SIG-M5 treated with dmso at 0.1 percent for 504 hours (cell line): ENCODE measurements at regions not wholly inside any gene's neighbourhood (a gene's known extent, or its start where the extent isn't known, plus 50 kb on each side); places are given as distances from the start of the nearest gene placed in this dataset.

Source experiments
- DNase-seq: peaks from one replicate; lab custom pipeline; 2025; ENCODE audit not compliant: unreplicated experiment; lab: John Stamatoyannopoulos, UW

DNA sequence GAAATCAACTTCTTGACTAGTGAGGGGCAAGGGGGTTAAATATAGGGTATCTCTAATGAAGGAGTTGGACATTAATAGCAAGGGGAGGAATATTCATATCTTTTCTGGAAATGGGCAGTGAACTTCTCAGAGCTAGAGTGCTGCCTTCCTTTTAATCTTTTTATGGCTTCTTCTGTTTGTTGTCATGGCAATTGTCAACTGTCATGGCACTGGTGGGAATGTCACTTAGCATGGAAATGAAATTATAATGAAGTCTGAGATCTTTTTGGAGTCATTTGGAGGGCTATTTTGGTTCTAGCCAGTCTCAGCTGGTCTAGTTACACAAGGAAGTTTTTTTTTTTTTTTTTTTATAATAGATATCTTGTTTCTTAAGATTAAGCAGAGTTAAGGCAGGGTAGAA is 250.2 kb downstream of the AASDHPPT start:
- no peak for DNase-seq

DNA sequence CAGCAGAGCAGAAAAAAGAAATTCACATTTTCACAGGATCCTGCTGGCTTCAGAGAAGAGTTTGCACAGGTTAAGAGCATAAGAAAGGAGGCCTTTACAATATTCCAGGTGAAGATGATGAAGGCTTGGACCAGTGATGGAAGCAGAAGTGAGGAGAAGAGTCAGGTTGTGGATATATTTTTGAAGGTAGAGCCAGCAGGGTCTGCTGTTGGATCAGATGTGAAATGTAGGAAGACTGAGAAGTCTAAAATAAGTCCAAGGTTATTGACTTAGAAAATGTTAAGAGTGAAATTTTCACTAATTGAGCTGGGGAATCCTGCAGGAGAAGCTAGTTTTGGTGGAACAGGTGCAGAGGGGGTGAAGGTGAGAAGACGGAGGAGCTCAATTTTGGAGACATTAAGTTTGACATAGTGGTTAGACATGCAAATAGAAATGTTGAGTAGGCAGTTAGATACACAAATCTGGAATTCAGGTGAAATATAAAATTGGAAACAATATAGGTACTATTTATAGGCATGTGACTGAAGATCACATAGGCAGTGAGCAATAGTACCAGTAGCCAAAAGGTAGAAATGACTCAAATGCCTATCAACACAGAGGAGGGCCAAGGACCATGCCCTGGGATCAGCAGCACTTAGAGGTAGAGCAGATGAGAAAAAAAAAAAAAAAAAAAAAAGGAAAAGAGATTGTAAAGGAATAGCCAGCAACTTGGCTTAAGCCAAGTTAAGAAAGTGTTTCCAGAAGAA is 252.0 kb downstream of the AASDHPPT start:
- no peak for DNase-seq

DNA sequence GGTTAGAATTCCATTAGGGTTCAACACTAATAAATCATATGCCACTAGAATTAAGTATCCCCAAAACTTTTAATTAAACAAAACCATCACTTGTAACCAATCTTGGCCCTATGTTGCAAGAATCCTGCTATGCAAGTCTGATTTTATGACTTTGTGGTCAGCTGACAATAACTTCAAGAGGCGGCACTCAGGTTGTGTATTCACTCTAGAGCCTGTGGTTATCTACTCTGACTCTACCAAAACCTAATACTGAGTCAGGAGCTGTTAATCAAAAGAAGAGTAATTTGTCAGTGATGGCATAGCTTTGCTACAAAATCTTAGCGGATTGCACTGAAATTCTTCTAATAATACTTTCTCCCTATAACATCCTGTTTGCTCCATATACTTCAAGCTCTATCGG is 253.7 kb downstream of the AASDHPPT start:
- DNase-seq: no peak

DNA sequence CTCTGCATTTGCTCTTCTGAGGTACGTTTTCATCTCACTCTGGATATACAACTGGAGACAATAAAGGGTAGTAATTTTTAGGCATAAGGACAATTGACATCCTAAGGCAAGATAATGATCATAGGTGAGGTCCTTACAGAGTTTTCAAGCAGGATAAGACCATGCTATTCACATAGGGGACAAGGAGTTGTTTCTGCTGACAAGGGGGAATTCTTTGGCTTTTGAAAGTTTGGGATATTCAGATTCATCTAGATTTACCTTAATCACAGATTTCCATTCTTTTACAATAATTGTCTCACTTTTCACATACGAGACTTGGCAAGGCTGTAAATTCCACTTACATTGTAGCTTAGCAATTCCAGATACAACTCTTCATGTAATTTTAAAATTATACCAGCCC is 256.2 kb downstream of the AASDHPPT start:
- DNase-seq: no peak

DNA sequence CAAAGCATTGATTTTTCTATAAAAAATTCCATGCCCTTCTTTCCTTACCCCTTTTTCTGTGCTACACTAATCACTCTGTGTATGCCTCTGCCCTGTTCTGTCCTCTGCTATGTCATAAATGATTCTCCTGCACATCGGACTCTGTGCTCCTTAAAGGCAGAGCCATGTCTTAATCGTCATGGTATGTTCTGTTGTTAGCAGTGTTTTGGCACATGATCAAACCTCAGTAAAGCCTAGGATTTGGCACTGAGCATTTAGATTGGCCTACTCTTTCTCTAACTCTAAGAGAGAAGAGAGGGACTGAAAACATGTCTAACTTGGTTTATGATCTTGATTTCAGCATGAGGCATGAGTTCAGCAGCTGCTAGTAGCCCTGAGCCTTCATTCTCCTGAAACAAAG is 266.9 kb downstream of the AASDHPPT start:
- DNase-seq: no peak

DNA sequence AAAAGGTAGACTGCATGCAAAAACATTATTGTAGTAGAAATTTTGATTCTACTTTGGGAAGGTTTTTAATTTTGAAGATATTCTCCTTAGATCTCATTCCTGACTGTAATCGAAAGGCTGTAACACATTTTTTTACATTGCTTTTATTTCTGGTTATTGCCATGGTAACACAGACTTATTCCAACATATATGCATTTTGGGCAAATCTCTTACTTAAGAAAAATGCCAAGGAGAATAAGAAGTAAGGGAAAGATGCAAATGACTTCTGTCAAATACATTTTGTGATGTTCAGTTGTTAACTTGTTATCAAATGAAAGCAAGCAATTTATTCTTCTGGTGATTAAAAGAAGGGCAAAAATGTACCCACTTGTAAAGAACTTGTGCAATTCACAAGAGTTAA is 267.5 kb downstream of the AASDHPPT start:
- no peak for DNase-seq

DNA sequence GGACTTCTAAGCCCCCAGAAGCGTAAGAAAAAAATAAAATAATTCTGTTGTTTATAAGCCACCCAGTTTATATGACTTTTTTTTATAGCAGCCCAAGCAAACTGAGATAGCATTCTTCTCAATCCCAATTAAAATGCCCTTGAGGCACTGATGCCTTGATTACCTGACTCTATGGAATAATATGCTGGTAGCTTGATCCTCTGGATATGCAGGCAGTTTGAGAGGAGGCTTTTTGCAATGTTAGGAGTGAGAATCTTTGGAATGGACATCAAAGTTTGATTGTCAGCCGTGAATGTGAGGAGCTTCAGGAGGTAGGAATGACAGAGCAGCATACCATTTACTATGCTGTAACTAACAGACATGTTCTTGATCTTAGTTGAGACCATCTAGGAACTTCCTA is 275.6 kb downstream of the AASDHPPT start:
- DNase-seq: no peak

DNA sequence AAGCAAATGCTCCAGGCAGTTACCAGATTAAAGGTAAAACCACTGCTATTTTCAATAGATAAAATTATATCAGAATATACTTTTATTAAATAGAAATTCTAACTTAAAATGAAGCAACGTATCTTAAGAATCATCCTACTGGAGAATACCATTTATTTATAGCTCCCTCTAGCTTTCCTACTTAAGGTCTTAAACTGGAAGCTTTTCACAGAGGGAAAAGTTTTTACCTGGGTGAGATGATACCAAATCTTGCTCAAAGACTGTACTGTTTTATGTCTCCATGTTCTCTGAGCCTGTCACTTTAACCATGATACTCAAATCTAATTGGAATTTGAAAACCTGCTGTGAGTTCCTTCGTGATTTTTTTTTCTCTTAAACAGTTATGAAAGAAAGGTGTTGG is 291.8 kb downstream of the AASDHPPT start:
- DNase-seq: no peak

DNA sequence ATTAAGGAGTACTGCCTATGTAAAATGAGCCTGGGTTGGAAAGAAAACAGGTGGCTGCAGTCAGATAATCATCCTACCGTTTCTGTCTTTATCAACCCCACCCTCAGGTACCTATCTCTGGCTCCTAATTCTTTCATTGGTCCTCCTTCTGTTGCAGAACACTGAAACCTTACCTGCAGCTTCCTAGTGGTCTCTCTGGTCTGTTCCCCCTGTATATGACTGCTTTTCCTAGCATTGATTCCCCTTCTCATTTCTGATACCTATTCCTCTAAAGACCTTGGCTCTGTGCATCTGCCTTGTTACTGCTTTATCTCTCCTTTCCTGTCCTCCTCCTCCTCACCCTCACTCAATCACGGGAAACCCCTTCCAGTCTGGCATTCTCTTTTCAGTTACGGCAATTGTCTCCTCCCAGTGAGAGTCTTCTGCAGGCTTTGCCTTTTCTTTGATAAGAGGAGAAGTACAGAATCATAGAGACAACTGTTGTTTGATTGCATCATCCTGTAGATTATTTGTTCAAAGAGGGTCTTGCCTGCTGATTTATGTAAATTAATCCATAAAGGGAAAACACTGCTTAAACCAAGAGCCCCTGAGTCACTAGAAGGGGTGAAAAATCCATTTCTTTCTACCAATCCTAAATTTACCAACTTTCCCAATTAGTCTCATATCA is 301.2 kb downstream of the AASDHPPT start:
- no peak for DNase-seq

DNA sequence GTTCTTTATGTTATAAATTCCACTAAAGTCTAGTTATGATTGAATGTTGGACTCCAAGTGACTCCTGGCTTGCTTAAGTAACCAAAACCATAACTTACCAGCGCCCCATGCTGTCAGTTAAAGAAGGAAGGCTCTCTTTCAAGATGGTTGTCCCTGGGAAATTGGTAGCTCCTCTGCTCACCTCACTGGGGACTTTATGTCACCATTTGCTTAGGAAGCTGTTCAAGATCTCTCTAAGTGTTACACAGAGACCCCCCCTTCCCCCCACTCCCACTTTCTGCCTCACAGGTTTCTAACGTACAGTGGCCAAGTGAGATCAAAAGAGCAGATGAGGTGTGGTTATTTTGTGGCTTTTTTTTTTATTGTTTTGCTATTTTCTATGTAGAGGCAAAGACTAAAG is 301.8 kb downstream of the AASDHPPT start:
- DNase-seq: no peak

DNA sequence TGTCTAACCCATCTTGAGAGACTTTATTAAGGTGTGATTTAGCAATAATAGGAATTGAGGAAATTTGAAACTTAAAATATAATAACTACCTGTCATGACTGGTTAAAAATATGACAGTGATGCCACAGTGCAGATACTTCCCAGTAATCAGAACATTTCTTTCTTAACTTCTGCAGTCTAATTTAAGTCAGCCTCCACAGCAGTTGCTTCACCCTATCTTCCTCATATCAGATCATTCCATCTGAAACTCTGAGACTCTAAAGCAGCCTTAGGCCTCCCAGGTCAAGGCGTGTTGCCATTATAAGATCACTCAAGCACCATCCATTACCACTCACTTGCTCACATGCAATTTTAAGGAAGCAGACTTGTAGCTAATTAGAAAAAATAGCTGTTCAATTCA is 302.2 kb downstream of the AASDHPPT start:
- no peak for DNase-seq

DNA sequence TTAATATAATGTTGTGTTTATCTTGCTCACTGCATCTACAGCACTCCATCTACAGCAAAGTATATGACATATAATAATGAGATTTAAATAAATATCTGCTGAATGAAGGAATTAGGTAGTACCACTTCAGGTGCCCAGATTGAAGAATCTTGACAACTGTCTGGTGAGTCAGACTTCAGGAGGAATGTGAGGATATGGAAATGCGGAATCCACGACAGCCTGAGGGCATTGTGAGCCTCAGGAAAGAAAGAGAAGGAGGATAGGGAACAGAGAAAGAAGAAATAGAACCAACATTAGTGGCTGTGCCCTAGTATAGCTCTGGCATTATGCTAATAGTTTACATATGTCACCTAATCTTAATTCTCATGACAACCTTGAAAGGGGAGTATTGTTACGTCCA is 304.4 kb downstream of the AASDHPPT start:
- DNase-seq: no peak

DNA sequence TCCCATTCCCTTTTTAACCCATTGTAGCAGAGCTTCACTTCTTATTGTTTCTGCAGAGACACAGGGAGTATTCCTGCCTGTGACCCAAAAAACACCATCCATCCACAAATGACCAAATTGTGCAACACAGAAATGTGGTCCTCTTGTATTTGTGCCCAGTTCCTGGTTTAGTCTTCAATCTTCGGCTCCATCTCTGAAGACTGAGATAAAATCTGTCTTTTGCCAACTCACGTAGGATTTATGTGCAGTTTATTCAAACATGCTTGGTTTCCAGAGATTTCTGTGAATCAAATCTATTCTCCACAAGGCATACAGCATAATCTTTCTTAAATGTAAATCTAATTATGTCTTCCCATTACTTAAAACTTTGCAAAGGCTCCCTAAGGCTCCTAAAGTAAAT is 307.0 kb downstream of the AASDHPPT start:
- DNase-seq: no peak

DNA sequence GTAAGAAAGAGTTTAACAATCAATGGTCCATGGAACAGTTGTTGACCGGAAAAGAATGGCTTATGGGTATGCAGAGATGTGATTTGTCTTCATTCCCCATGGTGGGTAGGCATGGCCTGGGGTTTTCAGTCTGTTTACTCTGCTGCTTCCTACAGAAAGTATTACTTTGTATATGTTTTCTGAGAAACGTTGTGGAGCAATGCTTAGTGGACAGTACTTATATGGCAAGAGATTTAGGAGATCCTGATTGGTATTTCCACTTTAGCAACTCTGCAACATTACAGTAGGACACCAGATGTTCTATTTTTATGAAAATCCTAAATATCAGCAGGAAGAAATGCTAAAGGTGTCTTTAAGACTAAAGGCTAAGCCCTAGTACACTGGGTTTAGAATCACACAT is 309.1 kb downstream of the AASDHPPT start:
- DNase-seq: no peak

DNA sequence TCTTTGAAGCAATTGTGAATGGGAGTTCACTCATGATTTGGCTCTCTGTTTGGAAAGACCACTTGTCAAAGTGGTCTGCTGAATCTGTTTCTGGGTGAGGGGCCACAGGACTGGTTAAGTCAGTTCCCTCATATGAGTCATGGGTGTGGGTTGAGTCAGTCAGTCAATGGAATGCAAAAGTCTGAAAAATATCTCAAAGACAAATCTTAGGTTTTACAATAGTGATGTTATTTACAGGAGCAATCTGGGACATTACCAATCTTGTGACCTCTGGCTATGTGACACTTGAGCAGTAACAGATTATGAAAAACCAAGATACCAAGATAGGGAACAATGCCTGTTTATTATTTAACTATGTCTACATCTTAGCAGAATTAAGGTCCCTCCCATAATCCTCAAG is 311.6 kb downstream of the AASDHPPT start:
- no peak for DNase-seq

DNA sequence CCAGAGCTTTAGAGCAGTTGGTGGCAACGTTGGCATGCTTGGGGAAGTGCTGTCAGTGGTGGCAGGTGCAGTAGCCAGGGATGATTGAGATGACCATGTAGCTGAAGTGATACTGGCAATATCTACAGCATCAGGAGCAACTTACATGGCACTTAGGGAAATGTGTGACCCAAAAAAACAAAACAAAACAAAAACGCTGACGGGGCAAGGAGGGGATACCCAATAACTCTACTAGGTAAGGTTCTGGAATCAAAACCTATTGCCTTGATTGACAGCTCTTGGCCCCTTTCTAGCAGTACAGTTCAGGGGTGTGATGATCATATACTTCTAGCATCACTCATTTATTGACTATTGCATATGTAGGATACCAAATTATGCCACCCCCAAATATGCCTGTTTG is 312.6 kb downstream of the AASDHPPT start:
- DNase-seq: no peak

DNA sequence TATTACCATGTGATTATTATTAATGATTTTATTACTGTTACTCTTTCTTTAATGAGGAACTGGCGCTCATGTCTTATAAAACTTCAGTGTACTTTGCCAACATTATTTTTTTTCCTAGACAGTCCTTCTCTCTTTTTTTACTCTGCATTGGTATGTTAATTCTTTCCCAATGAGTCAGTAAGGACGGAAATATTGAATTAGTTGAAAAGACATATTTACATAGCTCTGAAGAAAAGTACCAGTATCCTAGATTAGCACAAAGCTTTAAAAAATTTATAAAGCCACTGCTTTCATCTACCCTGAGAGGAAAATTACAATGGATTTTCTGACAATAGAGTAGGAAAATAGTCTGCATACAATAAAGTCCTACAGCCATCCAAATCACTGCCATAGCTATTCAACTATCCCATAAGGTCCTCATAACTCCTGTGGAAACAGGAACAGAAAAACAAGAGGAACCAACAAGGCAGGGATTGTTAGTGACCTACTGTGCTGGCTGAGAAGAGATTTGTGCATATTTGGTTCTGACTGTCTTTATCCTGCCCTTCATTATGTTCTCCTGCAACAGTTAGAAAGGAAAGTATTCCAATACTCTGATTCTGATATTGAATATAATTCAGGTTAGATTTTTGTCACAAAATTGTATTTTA is 314.4 kb downstream of the AASDHPPT start:
- DNase-seq: no peak

DNA sequence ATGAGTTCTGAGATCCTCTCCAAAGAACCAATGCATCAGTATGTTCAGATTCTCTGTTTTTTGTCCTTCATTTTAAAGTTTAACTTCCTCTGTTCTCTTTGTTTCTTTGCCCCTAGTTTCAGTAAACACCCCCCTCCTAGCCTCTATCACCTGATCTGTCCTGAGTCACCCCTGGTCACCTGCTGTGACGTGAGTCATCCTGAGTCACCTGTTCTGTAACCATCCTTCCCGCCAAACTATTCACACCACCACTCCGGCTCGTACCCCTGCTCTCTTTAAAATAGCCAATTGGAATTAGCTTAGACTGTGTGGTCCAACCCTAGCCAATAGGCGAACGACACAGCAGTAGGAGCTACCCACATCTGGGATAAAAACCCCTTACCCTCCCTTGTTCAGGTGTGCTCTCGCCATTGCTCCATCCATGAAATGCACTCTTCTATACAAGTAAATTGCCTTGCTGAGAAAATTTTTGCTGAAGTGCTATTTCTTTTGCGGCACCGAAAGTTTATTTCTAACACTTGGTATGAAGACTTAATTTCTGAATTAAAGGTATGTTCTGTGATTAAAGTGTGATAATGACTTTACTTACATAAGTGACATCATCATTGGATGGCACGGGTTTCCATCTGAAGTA is 318.4 kb downstream of the AASDHPPT start:
- DNase-seq: no peak

DNA sequence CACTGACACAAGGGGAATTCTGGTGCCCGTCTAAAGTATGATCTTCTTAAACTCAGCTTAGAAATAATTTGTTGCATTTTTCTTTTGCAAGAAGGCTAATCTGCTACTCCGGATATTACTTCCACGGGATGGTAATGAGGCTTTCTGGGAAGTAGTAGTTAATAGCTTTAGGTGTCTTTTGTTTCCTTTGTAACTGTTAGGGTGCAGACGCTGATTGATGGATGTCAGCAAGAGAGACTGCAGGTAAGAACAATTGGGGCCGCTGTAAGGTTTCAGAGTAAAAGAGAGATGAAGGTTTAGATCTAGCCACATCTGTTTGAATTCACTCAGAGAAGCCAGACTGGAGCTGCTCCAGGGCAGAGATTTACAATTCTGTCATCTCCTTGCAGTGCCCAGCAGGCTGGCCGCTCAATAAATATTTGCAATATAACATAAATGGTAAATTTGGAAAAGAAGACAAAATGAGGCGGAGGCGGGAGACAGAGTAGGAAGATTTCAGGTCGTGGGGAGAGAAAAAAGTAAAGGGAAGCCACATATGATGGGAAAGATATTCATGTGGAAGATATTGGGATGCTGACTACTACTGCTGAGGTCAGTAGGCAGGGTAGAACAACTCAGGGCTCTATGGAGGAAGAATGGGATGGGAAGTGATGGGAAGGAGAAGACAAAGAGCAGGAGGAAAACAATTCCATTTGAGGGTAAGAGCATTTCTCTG is 320.5 kb downstream of the AASDHPPT start:
- no peak for DNase-seq

DNA sequence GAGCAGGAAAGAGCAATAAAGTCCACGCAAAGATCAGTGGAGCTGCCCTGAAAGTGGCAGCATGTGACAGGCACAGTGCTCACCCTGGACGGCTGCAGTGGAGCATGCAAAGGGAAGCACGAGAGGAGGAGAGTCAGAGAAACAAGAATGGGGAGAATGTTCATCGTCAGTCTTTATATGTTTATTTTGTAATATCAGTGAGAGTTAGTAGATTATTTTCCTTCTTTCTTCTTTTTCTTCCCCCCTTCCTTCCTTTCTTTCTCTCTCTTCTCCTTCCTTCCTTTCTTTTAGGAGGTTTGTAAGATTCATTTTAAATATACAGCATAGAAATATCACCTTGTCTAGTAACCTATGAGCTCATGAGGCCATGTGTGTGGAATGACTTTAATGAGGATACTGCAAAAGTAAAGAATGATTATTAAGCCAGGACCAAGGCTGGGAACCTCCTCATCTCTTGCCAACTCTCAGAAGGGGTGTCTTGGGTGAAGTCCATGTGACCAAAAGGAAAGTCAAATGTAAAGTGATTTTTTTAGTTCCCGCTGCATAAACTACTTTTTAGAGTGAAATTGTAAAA is 321.1 kb downstream of the AASDHPPT start:
- DNase-seq: no peak

DNA sequence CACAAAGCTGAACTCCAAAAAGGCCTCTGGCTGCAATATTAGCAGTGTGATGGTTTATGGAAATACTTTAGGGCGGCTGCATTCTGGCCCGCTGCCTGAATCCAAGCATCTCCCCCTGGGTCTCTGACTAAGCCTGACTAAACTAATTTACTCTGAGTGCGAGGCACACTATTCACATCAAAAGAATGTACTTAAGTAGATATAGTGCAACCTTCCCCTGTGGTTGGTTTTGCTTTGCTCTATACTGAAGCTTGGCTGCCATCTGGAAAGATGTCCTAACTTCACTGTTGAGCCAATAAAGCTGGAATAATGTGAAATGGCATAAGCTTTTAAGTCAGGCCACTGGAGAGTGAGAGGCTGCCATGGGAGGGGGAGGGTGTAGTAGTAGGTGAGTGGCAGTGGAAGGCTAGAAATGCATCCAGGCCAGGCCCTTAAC is 321.6 kb downstream of the AASDHPPT start:
- no peak for DNase-seq
